Gastroesophageal sphincter (tissue), 3 donors: ENCODE measurements at regions not wholly inside any gene's neighbourhood (a gene's known extent, or its start where the extent isn't known, plus 50 kb on each side); places are given as distances from the start of the nearest gene placed in this dataset.

Experiments used
- EP300 ChIP-seq: sonication (generic); formaldehyde crosslinking; IDR thresholded peaks from one replicate; pipeline ENCODE4 v1.6.1; 2017; ENCODE audit warnings: antibody characterized with exemption, mild to moderate bottlenecking
- POLR2A ChIP-seq, 2 donors: fragments of 450-650 bp; IDR thresholded peaks; one replicate each; pipeline ENCODE4 v1.6.1; 2017; ENCODE audit warnings: antibody characterized with exemption in 2 of 2, mild to moderate bottlenecking in 2 of 2, moderate library complexity in 1 of 2
- POLR2AphosphoS5 ChIP-seq: sonication (generic); formaldehyde crosslinking; IDR thresholded peaks from one replicate; pipeline ENCODE4 v1.6.1; 2017; ENCODE audit warnings: antibody characterized with exemption
- TF ChIP-seq, protein P1 (sequence below), 4 experiments: fragments of 200-600 bp in 2 of 4; fragments of 450-650 bp in 2 of 4; sonication (generic) in 1 of 4; IDR thresholded peaks; one replicate each; pipeline ENCODE4 v1.5.1; 2017 to 2019; ENCODE audit warnings: antibody characterized with exemption in 4 of 4, mild to moderate bottlenecking in 2 of 4, moderate library complexity in 2 of 4

DNA sequence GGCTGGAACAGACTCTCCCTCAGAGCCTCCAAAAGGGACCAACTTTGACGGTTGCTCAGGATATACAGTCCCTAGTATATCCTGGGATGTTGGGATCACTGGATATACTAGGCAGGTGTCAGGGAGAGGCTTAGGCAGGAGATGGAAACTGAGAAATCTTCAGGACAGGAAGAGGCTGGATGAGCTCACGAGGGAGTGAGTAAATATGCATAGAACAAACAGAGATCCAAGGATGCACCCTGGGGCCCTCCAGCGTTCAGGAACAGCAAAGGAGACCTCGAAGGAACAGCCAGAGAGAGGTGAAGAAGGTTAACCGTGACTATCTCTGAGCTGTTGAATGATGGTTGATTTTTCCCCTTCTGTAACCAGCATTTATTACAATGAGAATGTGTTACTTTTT is 191.3 kb downstream of the BMP7 start:
- TF ChIP-seq POLR2AphosphoS5 (no peak), EP300 (no peak), POLR2A (IDR thresholded peaks at IDR 0.05) (no peak)
- TF ChIP-seq, protein P1, sequence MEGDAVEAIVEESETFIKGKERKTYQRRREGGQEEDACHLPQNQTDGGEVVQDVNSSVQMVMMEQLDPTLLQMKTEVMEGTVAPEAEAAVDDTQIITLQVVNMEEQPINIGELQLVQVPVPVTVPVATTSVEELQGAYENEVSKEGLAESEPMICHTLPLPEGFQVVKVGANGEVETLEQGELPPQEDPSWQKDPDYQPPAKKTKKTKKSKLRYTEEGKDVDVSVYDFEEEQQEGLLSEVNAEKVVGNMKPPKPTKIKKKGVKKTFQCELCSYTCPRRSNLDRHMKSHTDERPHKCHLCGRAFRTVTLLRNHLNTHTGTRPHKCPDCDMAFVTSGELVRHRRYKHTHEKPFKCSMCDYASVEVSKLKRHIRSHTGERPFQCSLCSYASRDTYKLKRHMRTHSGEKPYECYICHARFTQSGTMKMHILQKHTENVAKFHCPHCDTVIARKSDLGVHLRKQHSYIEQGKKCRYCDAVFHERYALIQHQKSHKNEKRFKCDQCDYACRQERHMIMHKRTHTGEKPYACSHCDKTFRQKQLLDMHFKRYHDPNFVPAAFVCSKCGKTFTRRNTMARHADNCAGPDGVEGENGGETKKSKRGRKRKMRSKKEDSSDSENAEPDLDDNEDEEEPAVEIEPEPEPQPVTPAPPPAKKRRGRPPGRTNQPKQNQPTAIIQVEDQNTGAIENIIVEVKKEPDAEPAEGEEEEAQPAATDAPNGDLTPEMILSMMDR (IDR thresholded peaks at IDR 0.05) = no peak
